ENCODE measurements at regions not wholly inside any gene's neighbourhood (a gene's known extent, or its start where the extent isn't known, plus 50 kb on each side); places are given as distances from the start of the nearest gene placed in this dataset.

GRCh38 chr2:155947069-155947468 is 385.5 kb downstream of the NR4A2 start:
- TF ChIP-seq CTCF (IDR thresholded peaks at IDR 0.05; ENCODE audit: insufficient read depth, low read depth, low read length), result no peak
- TF ChIP-seq EZH2 (IDR thresholded peaks at IDR 0.05; ENCODE audit: insufficient read depth, low read length), result no peak

All from astrocyte (in vitro differentiated cells and primary cell).